ENCODE measurements at regions not wholly inside any gene's neighbourhood (a gene's known extent, or its start where the extent isn't known, plus 50 kb on each side); places are given as distances from the start of the nearest gene placed in this dataset.

DNA sequence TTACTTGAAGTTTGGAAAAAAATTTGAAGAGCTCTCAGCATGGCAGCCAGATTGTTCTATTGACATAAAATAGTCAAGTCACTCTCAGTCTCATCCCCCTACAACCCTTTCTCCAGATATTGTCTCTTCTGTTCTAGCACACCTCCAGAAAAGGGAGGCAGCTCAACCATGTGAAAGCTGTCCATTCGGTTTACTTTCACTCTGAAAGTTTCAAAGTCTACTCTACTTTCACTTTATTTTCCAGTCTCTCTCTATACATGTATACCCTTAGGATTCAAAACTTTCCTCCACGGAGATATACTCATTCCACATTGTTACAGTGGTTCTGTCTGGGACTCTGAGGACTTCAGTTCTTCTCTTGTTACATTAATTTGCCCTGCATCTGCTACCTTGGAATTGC is 111.0 kb upstream of the STAC start:
- TF ChIP-seq, protein P1, sequence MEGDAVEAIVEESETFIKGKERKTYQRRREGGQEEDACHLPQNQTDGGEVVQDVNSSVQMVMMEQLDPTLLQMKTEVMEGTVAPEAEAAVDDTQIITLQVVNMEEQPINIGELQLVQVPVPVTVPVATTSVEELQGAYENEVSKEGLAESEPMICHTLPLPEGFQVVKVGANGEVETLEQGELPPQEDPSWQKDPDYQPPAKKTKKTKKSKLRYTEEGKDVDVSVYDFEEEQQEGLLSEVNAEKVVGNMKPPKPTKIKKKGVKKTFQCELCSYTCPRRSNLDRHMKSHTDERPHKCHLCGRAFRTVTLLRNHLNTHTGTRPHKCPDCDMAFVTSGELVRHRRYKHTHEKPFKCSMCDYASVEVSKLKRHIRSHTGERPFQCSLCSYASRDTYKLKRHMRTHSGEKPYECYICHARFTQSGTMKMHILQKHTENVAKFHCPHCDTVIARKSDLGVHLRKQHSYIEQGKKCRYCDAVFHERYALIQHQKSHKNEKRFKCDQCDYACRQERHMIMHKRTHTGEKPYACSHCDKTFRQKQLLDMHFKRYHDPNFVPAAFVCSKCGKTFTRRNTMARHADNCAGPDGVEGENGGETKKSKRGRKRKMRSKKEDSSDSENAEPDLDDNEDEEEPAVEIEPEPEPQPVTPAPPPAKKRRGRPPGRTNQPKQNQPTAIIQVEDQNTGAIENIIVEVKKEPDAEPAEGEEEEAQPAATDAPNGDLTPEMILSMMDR (conservative IDR thresholded peaks at IDR 0.05 in 1 of 2, IDR thresholded peaks at IDR 0.05 in 1 of 2; ENCODE audit: extremely low read depth in 1 of 2, insufficient read depth in 1 of 2, low read depth in 1 of 2, low read length in 2 of 2) = no peak
- no peak for TF ChIP-seq EZH2 (IDR thresholded peaks at IDR 0.05; ENCODE audit: borderline replicate concordance, low read length)
